ENCODE measurements at regions not wholly inside any gene's neighbourhood (a gene's known extent, or its start where the extent isn't known, plus 50 kb on each side); places are given as distances from the start of the nearest gene placed in this dataset.

DNA sequence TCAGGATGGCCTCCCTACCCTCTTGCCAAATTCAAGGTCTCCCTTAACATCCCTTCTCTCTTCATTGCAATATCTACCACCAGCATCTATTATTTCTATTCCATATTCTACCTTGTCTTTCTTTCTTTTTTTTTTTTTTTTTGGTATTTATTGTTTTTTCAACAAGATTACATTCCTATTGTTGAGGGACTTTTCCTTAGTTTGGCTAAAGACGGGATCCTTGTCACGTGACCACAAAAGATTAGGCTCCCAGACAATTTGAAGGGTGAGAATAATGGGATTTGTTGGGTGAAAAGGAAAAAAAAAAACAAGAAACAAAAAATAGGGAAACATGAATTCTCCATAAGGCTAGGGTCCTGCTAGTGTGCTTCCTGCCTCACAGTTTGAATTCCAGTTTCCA lies 124.3 kb upstream of the MCHR2 start:
- TF ChIP-seq, protein P1, sequence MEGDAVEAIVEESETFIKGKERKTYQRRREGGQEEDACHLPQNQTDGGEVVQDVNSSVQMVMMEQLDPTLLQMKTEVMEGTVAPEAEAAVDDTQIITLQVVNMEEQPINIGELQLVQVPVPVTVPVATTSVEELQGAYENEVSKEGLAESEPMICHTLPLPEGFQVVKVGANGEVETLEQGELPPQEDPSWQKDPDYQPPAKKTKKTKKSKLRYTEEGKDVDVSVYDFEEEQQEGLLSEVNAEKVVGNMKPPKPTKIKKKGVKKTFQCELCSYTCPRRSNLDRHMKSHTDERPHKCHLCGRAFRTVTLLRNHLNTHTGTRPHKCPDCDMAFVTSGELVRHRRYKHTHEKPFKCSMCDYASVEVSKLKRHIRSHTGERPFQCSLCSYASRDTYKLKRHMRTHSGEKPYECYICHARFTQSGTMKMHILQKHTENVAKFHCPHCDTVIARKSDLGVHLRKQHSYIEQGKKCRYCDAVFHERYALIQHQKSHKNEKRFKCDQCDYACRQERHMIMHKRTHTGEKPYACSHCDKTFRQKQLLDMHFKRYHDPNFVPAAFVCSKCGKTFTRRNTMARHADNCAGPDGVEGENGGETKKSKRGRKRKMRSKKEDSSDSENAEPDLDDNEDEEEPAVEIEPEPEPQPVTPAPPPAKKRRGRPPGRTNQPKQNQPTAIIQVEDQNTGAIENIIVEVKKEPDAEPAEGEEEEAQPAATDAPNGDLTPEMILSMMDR (conservative IDR thresholded peaks at IDR 0.05; ENCODE audit: low read depth), result no peak
- ChIA-PET CTCF (no interaction called here), POLR2A (ENCODE audit: low non-redundant PET) (no interaction called here)
- DNase-seq (ENCODE audit: low spot score), result no peak
- H3K27ac ChIP-seq, result no peak overlapping the region

DNA sequence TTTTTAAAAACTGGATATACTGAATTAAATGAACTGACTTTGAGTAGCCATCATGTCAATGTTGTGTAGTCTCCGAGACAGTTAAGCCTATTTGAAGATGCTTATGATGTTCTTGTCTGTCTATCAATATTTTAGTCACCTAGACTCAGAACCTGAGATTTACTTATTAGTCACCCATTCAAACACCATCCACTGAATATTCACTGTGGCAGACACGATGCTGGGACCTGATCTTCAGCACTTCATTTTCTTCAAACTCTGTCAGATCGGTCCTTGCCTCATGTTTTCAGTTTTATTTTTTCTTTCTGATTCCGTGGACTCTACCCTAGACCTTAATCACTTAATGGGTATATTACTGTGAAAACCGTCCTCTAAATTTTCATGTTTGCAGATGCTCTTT lies 123.7 kb upstream of the MCHR2 start:
- POLR2A ChIA-PET (ENCODE audit: low non-redundant PET), result no interaction called here
- TF ChIP-seq, protein P1 (conservative IDR thresholded peaks at IDR 0.05; ENCODE audit: low read depth), result no peak
- CTCF ChIA-PET, result interaction anchor here (0.6 to 1.5 kb wide), 4 partner anchors 58 to 1194 kb away, joined by 3 to 10 read pairs (median 4); no protein-coding TSS in a partner anchor
- H3K27ac ChIP-seq, result no peak overlapping the region
- DNase-seq (ENCODE audit: low spot score), result no peak

DNA sequence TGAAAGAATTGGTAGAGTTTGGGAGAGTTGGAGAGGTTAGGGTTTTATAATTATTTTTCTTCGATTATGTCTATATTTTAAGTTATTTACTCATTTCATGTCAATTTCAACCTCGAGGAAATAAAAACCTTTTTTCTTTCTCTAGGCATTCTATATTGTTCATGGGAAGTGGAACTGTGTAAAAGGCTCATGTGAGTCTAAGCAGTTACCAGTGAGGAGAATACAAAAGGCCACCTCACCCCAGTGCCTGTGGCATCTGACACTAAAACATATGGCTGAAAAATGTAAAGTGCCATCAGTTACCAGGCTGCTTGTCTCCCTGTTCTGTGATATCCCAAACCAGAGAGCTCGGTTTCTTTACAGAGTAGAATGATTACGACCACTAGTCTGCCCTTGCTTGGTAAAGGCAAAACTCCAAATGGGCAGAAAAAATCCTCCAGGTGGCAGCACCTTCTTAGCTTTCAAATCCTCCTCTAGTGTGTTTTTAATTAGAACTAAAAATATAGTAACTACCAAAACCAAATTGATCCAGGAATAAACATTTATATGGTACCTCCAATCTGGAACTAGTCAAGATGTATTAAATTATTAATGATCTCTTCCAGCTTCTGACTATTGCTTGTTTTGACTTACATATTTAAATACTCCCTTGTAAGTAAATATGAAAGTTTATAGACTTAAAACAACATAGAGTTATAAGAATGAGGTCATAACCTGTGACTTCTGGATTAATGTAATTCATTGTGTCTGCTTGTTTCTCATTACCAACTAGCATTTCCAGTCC lies 122.6 kb upstream of the MCHR2 start:
- peak; percentile 48 for DNase-seq (ENCODE audit: low spot score)
- ChIA-PET CTCF (interaction anchor here (0.5 to 2.6 kb wide), 13 partner anchors 9 to 1195 kb away, joined by 3 to 19 read pairs (median 3); no protein-coding TSS in a partner anchor), POLR2A (ENCODE audit: low non-redundant PET) (no interaction called here)

DNA sequence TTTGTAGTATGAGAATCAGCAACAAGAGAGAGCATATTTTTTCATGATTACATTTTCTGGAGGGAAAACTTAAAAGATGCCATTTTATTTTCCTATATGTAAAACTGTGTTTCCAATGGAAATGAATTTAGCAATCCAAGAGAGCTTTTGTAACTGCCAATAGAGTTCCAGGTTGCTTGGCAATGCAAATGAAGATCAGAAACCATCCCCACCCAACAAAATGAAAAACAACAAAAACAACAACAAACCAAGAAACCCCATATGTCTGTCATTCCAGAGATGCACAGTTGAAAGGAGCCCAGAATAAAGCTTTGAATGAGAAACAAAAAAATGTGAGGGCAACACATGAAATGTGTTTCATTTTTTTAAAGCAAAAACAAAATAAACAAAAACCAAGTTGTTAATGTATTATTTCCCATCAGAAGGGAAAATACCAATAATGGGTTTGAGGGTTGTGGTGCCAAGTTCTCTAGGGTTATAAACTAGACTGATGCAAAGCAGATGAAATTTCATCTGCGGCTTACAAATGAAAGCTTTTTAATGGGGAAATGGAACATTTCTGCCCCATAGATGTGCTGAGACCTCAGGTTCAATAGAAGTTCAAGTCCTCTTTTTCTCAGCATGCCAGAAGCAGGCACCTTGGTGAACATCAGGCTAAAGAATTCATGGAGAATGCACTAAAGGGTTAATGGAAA lies 121.5 kb upstream of the MCHR2 start:
- CTCF ChIA-PET, result interaction anchor here (0.6 to 2.6 kb wide), 4 partner anchors 201 to 1100 kb away, joined by 3 to 19 read pairs (median 6); no protein-coding TSS in a partner anchor
- H3K27ac ChIP-seq, result no peak overlapping the region
- TF ChIP-seq, protein P1 (conservative IDR thresholded peaks at IDR 0.05; ENCODE audit: low read depth), result no peak
- POLR2A ChIA-PET (ENCODE audit: low non-redundant PET), result no interaction called here
- no peak for DNase-seq (ENCODE audit: low spot score)

More for the DNA sequence above, 122.6 kb upstream of the MCHR2 start:
- TF ChIP-seq, protein P1 (conservative IDR thresholded peaks at IDR 0.05; ENCODE audit: low read depth), result peak; percentile 76
- H3K27ac ChIP-seq, result no peak overlapping the region

DNA sequence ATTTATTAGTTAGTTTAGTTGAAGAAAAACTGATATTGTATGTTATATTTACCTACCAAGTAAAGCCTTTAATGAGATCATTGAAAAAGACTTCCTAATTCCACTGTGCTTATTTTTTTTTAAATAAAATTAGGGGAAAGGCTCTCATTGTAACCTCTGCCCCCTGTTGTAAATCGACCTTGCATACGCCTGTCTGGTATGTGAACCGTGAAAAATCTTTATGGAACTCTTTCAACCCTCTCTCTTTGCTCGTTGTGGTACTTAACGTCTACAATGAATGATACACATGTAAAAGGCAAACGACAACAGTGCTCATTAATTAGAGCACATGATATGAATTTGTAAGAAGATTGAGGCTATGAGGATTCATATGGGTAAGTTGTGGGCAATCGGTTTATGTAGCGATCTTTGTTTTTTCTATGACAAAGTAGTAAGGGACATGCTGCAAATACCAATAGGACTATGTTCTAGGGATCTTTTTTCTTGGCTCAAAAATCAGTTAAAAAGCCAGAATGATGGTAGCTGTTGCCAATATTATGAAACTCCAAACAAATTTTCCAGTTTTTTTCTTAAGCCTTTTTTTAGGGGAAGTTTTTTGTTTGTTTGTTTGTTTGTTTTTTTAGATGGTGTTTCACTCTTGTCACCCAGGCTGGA lies 119.0 kb upstream of the MCHR2 start:
- no peak overlapping the region for H3K27ac ChIP-seq
- DNase-seq (ENCODE audit: low spot score), result no peak
- POLR2A ChIA-PET (ENCODE audit: low non-redundant PET), result no interaction called here
- CTCF ChIA-PET, result interaction anchor here (0.6 kb wide), 1 partner anchor 9 kb away, joined by 4 read pairs; no protein-coding TSS in a partner anchor
- TF ChIP-seq, protein P1 (conservative IDR thresholded peaks at IDR 0.05; ENCODE audit: low read depth), result no peak

DNA sequence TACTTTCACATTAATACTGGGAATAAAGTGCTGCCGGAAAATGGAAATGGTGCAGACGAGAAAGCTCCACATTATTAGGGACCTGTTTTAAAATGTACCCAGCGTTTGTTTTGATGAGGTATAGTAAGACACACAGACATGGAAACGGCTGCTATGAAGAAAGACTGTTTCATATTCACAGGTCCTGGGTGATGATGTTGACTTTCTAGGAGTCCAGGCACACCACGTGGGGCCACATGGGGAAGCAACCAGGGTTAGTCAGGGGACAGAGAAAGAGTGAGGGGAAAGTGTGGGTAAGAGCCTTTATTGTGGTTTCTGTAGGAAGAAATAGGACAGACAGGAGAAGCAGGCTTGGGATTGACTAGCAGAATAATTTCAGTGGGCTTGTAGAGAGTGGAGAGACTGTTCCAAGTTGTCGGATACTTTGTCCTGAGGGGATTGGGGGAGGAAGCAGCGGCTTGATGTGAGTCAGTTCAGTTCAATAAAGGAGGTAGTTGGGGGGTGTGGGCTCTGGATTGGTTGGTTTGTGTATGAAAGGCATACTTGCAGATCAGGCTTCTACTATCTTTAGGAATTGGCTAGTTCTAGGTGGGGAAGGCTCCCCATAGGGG lies 112.0 kb upstream of the MCHR2 start:
- ChIA-PET CTCF (interaction anchor here (0.6 kb wide), 1 partner anchor 388 kb away, joined by 3 read pairs; no protein-coding TSS in a partner anchor), POLR2A (ENCODE audit: low non-redundant PET) (no interaction called here)
- no peak for DNase-seq (ENCODE audit: low spot score)
- TF ChIP-seq, protein P1 (conservative IDR thresholded peaks at IDR 0.05; ENCODE audit: low read depth), result no peak
- H3K27ac ChIP-seq, result no peak overlapping the region
